Mammary epithelial cell (primary cell): ENCODE measurements at regions not wholly inside any gene's neighbourhood (a gene's known extent, or its start where the extent isn't known, plus 50 kb on each side); places are given as distances from the start of the nearest gene placed in this dataset.

ENCODE experiments used
- CTCF ChIP-seq, 2 donors: IDR thresholded peaks in 1 of 2; conservative IDR thresholded peaks in 1 of 2; 2 replicates each; pipeline ENCODE4 v1.5.1; 2011 to 2012; ENCODE audit warnings: inconsistent platforms in 2 of 2, low read length in 2 of 2, mild to moderate bottlenecking in 2 of 2, control low read depth in 1 of 2, low read depth in 1 of 2; ENCODE audit not compliant: insufficient read depth in 1 of 2; ENCODE audit errors: extremely low read depth in 1 of 2
- EZH2 ChIP-seq: IDR thresholded peaks from 2 replicates; pipeline ENCODE4 v1.6.1; 2012; ENCODE audit warnings: low read length, inconsistent platforms, borderline replicate concordance

- TF ChIP-seq EZH2 (no peak), CTCF (conservative IDR thresholded peaks at IDR 0.05 in 1 of 2, IDR thresholded peaks at IDR 0.05 in 1 of 2; ENCODE audit: extremely low read depth in 1 of 2, insufficient read depth in 1 of 2, low read depth in 1 of 2, low read length in 2 of 2) (no peak)
Measured at GRCh38 chr3:84042399-84043106, 916.2 kb upstream of the CADM2 start.
